SJSA1 (cell line): ENCODE measurements at regions not wholly inside any gene's neighbourhood (a gene's known extent, or its start where the extent isn't known, plus 50 kb on each side); places are given as distances from the start of the nearest gene placed in this dataset.
"Not testable (repeated sequence)": the region's sequence is repeated elsewhere in the genome, so short reads cannot be mapped to it uniquely, and the experiment has no call there.

Experiments used
- DNase-seq, 2 experiments: peaks; one replicate each; pipeline ENCODE4 v3.0.0-alpha.2; 2015 to 2020; ENCODE audit warnings: low spot score in 2 of 2, low read depth in 1 of 2
- H3K27ac ChIP-seq: fragments of 250-450 bp; sonication (Bioruptor Pico); 2 replicates; pipeline ENCODE4 v1.5.1; 2020; ENCODE audit warnings: mild to moderate bottlenecking, moderate library complexity
- H3K27me3 ChIP-seq: fragments of 250-450 bp; sonication (Bioruptor Pico); replicated peaks from 2 replicates; pipeline ENCODE4 v1.5.1; 2020; ENCODE audit warnings: mild to moderate bottlenecking, moderate library complexity
- H3K36me3 ChIP-seq: fragments of 250-450 bp; sonication (Bioruptor Pico); 2 replicates; pipeline ENCODE4 v1.5.1; 2020; ENCODE audit warnings: mild to moderate bottlenecking
- H3K4me1 ChIP-seq: fragments of 250-450 bp; sonication (Bioruptor Pico); replicated peaks from 2 replicates; pipeline ENCODE4 v1.6.1; 2021; ENCODE audit warnings: mild to moderate bottlenecking
- H3K4me3 ChIP-seq: fragments of 250-450 bp; sonication (Bioruptor Pico); 2 replicates; pipeline ENCODE4 v1.5.1; 2020; ENCODE audit warnings: mild to moderate bottlenecking
- H3K9me3 ChIP-seq: fragments of 250-450 bp; sonication (Bioruptor Pico); replicated peaks from 2 replicates; pipeline ENCODE4 v1.5.1; 2020; ENCODE audit warnings: mild to moderate bottlenecking

- Histone ChIP-seq H3K4me3 (no peak overlapping the region), H3K27me3 (no peaks in the 10 kb centered on the region)
- no peak for DNase-seq
Observed at GRCh38 chr7:112540839-112541577, 60.2 kb downstream of the LSMEM1 start.

DNA sequence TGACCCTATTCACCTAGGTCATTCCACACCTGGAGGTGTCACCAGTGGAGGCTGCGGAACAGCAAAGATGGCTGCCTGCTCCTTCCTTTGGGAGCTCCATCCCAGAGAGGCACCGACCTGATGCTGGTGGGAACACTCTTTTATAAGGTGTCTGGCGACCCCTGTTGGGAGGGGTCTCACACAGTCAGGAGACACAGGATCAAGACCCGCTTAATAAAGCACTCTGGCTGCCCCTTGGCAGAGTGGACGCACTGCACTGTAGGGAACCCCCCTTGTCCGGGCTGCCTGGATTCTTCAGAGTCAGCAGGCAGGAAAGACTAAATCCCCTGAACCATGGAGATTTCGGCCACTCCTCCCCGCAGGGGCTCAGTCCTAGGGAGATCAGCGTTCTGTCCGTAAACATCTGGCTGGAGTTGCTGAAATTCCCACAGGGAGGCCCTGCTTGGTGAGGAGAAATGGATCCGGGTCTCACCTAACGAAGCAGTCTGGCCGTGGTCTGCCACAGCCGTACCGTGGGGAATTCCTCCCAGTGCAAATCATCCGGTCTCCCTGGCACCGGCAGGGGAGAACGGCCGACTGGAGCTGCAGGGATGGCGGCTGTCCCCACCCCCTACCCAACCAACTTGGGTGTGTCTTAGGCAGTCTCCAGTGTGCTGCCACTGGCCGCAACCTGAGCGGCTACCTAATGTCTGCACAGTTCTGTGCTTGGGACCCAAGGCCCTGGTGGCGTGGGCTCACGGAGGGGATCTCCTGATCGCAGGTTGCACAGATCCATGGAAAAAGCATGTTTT is 66.1 kb downstream of the LSMEM1 start:
- no peak overlapping the region for H3K4me3 ChIP-seq
- no peak for DNase-seq
- no peaks in the 10 kb centered on the region for H3K36me3 ChIP-seq
- H3K27me3 ChIP-seq: no peaks in the 10 kb centered on the region
- H3K27ac ChIP-seq: no peak overlapping the region
- no peaks in the 10 kb centered on the region for H3K9me3 ChIP-seq
- no peaks in the 10 kb centered on the region for H3K4me1 ChIP-seq

More at GRCh38 chr7:112540839-112541577, 60.2 kb downstream of the LSMEM1 start:
- H3K9me3 ChIP-seq: no peaks in the 10 kb centered on the region
- no peaks in the 10 kb centered on the region for H3K36me3 ChIP-seq
- H3K27ac ChIP-seq: no peak overlapping the region
- H3K4me1 ChIP-seq: no peaks in the 10 kb centered on the region

DNA sequence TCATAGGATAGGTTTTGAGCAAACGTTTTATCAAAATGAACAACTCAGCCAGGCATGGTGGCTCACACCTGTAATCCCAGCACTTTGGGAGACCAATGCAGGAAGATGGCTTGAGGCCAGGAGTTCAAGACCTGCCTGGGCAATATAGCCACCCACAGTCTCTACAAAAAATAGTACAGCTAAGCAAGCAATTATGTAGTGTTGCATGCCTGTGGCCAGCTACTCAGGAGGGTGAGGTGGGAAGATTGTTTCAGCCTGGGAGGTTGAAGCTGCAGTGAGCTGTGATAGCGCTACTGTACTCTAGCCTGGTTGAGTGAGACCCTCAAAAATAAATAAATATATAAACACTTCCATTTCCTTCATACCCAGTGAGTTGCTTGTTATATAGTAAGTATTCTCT is 67.1 kb downstream of the LSMEM1 start:
- H3K4me3 ChIP-seq: no peak overlapping the region
- no peaks in the 10 kb centered on the region for H3K4me1 ChIP-seq
- no peaks in the 10 kb centered on the region for H3K36me3 ChIP-seq
- no peak overlapping the region for H3K27ac ChIP-seq
- no peak for DNase-seq
- no peaks in the 10 kb centered on the region for H3K27me3 ChIP-seq
- no peaks in the 10 kb centered on the region for H3K9me3 ChIP-seq

DNA sequence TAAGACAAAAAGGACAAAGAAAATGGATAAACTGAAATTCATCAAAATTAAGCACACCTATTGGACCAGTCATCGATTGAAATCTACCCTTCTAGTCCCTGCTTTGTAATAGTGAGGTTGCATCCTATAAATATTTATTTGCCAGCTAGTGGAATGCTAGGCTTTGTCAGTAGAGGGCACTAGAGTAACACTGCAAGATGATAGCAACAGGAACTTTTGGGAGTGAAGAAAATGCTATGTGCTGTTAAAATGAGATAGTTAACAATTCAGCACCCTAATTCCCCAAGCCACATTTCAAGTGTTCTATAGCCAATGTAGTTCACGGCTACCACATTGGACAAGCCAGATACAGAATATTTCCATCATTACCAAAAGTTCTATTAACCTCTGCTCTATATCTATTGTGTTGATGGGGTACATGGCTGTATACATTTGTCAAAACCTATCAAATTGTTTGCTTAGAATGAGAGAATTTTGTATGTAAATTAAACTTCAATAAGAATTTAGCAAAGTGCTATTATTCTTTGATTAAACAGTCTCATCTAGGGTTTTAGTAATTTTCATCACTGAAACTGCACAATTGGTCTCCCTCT is 69.8 kb downstream of the LSMEM1 start:
- Histone ChIP-seq H3K4me3 (no peak overlapping the region), H3K36me3 (no peaks in the 10 kb centered on the region), H3K4me1 (no peaks in the 10 kb centered on the region), H3K9me3 (no peaks in the 10 kb centered on the region), H3K27me3 (no peaks in the 10 kb centered on the region), H3K27ac (no peak overlapping the region)
- DNase-seq: peak in 1 of 2 experiments; percentile 31

DNA sequence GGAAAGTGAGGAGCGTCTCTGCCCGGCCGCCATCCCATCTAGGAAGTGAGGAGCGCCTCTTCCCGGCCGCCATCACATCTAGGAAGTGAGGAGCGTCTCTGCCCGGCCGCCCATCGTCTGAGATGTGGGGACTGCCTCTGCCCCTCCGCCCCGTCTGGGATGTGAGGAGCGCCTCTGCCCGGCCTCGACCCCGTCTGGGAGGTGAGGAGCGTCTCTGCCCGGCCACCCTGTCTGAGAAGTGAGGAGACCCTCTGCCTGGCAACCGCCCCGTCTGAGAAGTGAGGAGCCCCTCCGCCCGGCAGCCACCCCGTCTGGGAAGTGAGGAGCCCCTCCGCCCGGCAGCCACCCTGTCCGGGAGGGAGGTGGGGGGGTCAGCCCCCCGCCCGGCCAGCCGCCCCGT is 70.7 kb downstream of the LSMEM1 start:
- not testable (repeated sequence) for DNase-seq, H3K27ac ChIP-seq, H3K9me3 ChIP-seq, H3K4me1 ChIP-seq, H3K36me3 ChIP-seq, H3K4me3 ChIP-seq, H3K27me3 ChIP-seq

- Histone ChIP-seq H3K27ac (no peak overlapping the region), H3K4me3 (no peak overlapping the region), H3K36me3 (no peaks in the 10 kb centered on the region), H3K27me3 (no peaks in the 10 kb centered on the region), H3K9me3 (no peaks in the 10 kb centered on the region), H3K4me1 (no peaks in the 10 kb centered on the region)
- DNase-seq: no peak
Observed at GRCh38 chr7:112554591-112554990, 73.8 kb downstream of the LSMEM1 start.

DNA sequence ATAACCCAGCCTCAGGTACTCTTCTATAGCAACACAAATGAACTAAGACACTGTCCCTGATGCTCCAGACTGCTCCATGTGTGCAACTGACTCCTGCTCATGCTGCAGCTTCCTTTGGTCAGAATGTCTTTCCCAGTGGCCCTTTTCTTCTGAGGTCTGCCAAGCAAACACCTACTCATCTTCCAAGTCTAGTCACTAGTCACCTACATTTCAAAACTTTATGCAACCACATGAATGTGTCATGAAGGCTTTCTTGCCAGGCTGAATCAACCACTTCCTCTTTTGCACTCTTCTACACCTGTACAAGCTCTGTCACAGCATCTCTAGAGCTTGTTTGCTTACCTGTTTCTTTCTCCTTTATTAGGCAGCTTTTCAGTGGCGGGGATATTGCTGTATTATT is 75.8 kb downstream of the LSMEM1 start:
- H3K27me3 ChIP-seq: no peaks in the 10 kb centered on the region
- no peaks in the 10 kb centered on the region for H3K9me3 ChIP-seq
- no peak overlapping the region for H3K27ac ChIP-seq
- H3K4me3 ChIP-seq: no peak overlapping the region
- H3K4me1 ChIP-seq: no peaks in the 10 kb centered on the region
- no peak for DNase-seq
- no peaks in the 10 kb centered on the region for H3K36me3 ChIP-seq

DNA sequence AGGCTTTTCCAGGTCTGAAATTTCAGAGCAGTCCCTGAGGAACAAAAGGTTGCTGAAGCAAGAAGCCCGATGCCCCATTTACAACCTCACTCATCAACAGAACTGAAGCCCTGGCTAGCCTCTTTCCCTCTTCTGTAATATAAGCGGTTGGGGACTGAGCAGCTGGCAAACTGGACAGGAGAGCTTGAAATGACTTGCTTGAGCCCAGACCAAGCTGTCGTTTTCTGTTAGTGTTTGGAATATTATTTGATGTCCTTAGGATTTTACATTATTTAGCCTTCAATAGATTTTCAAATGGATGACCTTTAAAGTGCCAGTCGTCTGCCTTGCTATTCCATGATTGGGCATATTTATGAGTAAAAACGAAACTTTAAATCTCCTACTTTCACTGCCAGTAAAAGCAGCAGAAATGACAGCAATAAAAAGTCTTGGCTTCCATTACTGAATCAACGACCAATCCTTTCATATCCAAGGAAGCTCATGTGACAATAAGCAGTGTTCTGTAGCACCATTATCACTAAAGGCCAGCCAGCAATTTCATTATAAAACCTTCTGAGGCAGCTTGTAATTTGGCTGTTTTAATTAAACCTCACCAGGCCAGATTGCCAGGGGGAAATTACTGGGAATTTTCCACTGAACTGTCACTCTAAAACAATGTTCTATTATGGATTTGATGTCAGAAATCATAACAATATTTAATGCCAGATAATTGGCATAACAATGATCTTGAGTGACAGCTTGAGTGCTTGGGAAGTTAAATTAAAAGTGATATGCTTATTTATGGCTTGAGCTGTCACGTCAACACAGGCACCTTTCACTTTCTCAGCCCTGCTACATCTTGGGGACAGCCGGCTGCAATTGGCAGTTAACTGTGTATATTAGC is 85.9 kb downstream of the LSMEM1 start:
- Histone ChIP-seq H3K4me1 (no peaks in the 10 kb centered on the region), H3K27ac (no peak overlapping the region), H3K27me3 (no peaks in the 10 kb centered on the region; the same call in none of the 2 replicates), H3K36me3 (no peaks in the 10 kb centered on the region), H3K9me3 (no peaks in the 10 kb centered on the region), H3K4me3 (no peak overlapping the region)
- DNase-seq: no peak

GRCh38 chr7:112567388-112567787 is 86.6 kb downstream of the LSMEM1 start:
- H3K4me1 ChIP-seq: no peaks in the 10 kb centered on the region
- H3K9me3 ChIP-seq: no peaks in the 10 kb centered on the region
- H3K27ac ChIP-seq: no peak overlapping the region
- no peak for DNase-seq
- H3K27me3 ChIP-seq: no peaks in the 10 kb centered on the region; the same call in 1 of the 2 replicates
- no peaks in the 10 kb centered on the region for H3K36me3 ChIP-seq
- H3K4me3 ChIP-seq: no peak overlapping the region

DNA sequence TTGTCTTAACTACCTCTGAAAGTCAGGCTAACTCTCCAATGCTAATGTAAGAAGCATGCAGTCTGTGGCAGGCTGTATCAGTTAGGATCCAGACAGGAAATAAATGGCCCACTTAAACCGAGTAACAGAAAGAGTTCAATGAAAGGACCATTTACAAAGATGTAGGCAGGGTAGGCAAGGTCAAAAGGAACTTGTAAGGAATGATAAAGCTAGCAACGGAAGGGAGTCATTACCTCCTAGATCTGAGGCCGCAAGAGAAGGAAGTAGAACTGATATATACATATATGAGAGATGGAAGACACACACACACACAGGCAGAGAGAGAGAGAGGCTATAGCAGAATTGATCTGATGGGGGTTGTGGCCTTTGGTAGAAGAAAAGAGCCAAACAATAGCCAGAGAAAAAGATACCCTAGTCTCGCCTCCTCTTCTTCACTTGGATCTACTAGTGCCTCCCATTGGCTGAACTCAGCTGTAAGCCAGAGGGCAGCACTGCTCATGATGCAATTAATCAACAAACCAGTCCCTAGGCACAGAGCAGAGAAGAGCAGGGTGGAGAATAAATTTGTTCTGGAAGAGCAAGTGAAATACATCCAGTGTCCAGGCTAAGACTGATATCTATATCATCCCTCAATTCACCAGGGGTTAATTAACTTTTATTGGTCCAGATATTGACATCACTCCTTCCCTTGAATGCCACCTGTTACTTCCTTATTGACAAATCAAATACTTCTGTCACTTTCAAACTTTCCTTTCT is 91.2 kb downstream of the LSMEM1 start:
- no peak overlapping the region for H3K27ac ChIP-seq
- H3K27me3 ChIP-seq: no peaks in the 10 kb centered on the region
- H3K9me3 ChIP-seq: no peaks in the 10 kb centered on the region
- H3K4me3 ChIP-seq: no peak overlapping the region
- no peaks in the 10 kb centered on the region for H3K36me3 ChIP-seq
- no peaks in the 10 kb centered on the region for H3K4me1 ChIP-seq
- DNase-seq: no peak

GRCh38 chr7:112572669-112573301 is 92.0 kb downstream of the LSMEM1 start:
- no peak overlapping the region for H3K4me3 ChIP-seq
- no peaks in the 10 kb centered on the region for H3K36me3 ChIP-seq
- H3K27me3 ChIP-seq: no peaks in the 10 kb centered on the region
- no peaks in the 10 kb centered on the region for H3K9me3 ChIP-seq
- H3K4me1 ChIP-seq: no peaks in the 10 kb centered on the region
- no peak overlapping the region for H3K27ac ChIP-seq
- DNase-seq: no peak

DNA sequence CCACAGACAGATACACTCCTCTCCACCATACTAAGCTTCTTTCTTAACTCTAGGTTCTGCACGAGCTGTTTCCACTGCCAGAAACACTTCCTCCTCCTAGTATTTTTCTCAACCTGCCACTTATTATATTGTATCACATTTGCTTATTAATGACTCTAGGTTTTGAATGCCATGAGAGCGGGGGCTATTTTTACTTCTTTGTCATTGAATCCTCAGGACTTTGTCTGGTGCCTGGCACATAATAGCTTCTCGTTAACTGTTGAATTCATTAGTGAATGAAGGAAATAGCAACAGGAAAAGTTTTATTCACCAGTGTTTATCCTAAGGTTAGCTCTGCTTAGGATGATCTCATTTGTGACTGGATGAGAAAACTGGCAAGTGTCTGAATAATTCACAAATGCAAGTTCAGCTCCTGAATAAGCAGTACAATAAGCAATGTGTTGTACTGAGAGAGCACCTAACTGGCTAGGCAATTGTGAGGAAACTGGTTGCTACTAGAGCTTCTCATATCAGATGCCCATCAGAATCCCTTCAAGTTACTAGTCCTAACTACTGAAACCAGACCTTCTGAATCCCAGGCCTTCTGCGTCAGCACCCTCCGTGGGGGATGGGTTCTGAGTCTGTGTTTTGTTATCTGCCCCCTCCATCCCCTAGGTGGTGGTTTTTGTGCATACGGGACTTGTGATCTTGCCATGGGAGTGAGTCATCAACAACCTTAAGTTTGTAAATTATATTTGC is 92.7 kb downstream of the LSMEM1 start:
- DNase-seq: no peak
- Histone ChIP-seq H3K36me3 (no peaks in the 10 kb centered on the region), H3K27ac (no peak overlapping the region), H3K4me1 (no peaks in the 10 kb centered on the region), H3K9me3 (no peaks in the 10 kb centered on the region), H3K4me3 (no peak overlapping the region), H3K27me3 (no peaks in the 10 kb centered on the region)
